ENCODE measurements at regions not wholly inside any gene's neighbourhood (a gene's known extent, or its start where the extent isn't known, plus 50 kb on each side); places are given as distances from the start of the nearest gene placed in this dataset.

DNA sequence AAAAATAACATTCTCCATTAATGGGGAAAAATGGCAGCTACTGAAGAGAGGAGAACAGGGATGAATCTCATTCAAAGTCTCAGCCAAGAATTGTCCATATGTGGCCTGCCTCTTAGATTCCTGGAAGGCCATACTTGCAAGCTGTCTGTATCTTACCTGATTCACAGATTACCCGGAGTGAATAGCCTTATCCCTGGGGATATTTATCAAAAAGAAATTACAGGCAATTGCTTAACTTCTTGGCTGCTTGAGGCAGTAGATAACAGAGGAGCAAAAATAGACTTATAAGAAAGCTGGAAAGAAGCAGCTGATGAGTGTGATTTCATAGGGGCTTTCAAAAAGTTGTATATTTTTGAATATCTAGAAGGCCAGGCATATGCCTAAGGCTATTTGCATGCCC is 68.8 kb upstream of the PPP1R2C start:
- TF ChIP-seq POLR2AphosphoS5 (IDR thresholded peaks at IDR 0.05; ENCODE audit: low read depth, low read length), result no peak
- TF ChIP-seq FOXP2 (optimal IDR thresholded peaks at IDR 0.05; ENCODE audit: borderline replicate concordance, extremely low read depth, extremely low read length, insufficient read depth), result no peak
- no peak for TF ChIP-seq TAF1 (IDR thresholded peaks at IDR 0.05; ENCODE audit: borderline replicate concordance, insufficient read depth, low read length)
- TF ChIP-seq SIN3A (IDR thresholded peaks at IDR 0.05; ENCODE audit: borderline replicate concordance, insufficient read depth, low read length), result no peak
- no peak for TF ChIP-seq REST (IDR thresholded peaks at IDR 0.05; ENCODE audit: insufficient read depth in 1 of 2, low read depth in 2 of 2, low read length in 2 of 2)

DNA sequence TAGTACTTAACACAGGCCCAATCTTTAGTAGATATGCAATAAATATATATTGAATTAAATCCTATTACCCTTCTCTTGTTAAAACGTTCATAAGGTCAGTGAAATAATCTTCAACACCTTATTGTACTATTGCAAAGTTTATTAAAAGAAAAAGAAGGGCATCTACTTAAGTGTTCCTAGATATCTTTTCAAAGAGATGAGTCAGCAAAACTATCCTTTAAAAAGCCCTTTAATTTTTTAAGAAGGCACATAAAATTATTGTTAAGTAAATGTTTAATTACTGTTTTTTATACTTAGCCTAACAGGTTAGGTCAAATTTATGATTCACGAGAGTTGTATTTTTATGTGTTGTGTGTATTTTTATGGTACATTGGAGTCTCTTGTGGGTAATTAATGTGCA is 77.3 kb upstream of the PPP1R2C start:
- TF ChIP-seq FOXP2 (optimal IDR thresholded peaks at IDR 0.05; ENCODE audit: borderline replicate concordance, extremely low read depth, extremely low read length, insufficient read depth) (no peak), REST (IDR thresholded peaks at IDR 0.05; ENCODE audit: insufficient read depth in 1 of 2, low read depth in 2 of 2, low read length in 2 of 2) (no peak), TAF1 (IDR thresholded peaks at IDR 0.05; ENCODE audit: borderline replicate concordance, insufficient read depth, low read length) (no peak), SIN3A (IDR thresholded peaks at IDR 0.05; ENCODE audit: borderline replicate concordance, insufficient read depth, low read length) (no peak), POLR2AphosphoS5 (IDR thresholded peaks at IDR 0.05; ENCODE audit: low read depth, low read length) (no peak)

DNA sequence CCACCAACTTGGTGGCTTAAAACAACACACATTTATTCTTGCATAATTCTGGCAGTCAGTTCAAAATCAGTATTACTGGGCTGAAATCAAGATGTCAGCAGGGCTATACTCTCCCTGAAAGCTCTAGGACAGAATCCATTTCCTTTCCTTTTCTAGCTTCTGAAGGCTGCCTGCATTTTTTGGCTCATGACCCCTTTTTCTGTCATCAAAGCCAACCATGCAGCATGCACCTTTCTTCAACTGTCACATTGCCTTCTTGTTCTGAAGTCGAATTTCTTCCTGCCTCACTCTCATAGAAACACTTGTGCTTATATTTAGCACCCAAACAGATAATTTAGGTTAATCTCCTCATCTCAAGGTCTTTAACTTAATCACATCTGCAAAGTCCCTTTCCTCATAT is 79.8 kb upstream of the PPP1R2C start:
- TF ChIP-seq TAF1 (IDR thresholded peaks at IDR 0.05; ENCODE audit: borderline replicate concordance, insufficient read depth, low read length), result no peak
- TF ChIP-seq FOXP2 (optimal IDR thresholded peaks at IDR 0.05; ENCODE audit: borderline replicate concordance, extremely low read depth, extremely low read length, insufficient read depth), result no peak
- no peak for TF ChIP-seq POLR2AphosphoS5 (IDR thresholded peaks at IDR 0.05; ENCODE audit: low read depth, low read length)
- no peak for TF ChIP-seq SIN3A (IDR thresholded peaks at IDR 0.05; ENCODE audit: borderline replicate concordance, insufficient read depth, low read length)
- TF ChIP-seq REST (IDR thresholded peaks at IDR 0.05; ENCODE audit: insufficient read depth in 1 of 2, low read depth in 2 of 2, low read length in 2 of 2), result no peak

GRCh38 chrX:42869011-42869410 is 91.0 kb upstream of the PPP1R2C start:
- TF ChIP-seq SIN3A (IDR thresholded peaks at IDR 0.05; ENCODE audit: borderline replicate concordance, insufficient read depth, low read length) (no peak), POLR2AphosphoS5 (IDR thresholded peaks at IDR 0.05; ENCODE audit: low read depth, low read length) (no peak), FOXP2 (optimal IDR thresholded peaks at IDR 0.05; ENCODE audit: borderline replicate concordance, extremely low read depth, extremely low read length, insufficient read depth) (no peak), TAF1 (IDR thresholded peaks at IDR 0.05; ENCODE audit: borderline replicate concordance, insufficient read depth, low read length) (no peak), REST (IDR thresholded peaks at IDR 0.05; ENCODE audit: insufficient read depth in 1 of 2, low read depth in 2 of 2, low read length in 2 of 2) (no peak)
